ENCODE measurements at regions not wholly inside any gene's neighbourhood (a gene's known extent, or its start where the extent isn't known, plus 50 kb on each side); places are given as distances from the start of the nearest gene placed in this dataset.

GRCh38 chr7:65475734-65476319 is 102.2 kb downstream of the ZNF92 start:
- H3K27me3 ChIP-seq (ENCODE audit: insufficient read depth, low read length): no peaks in the 10 kb centered on the region
- ATAC-seq (no peak), DNase-seq (ENCODE audit: low read depth, low spot score) (no peak)
- H2AFZ ChIP-seq (ENCODE audit: low read depth, low read length, poor library complexity, severe bottlenecking): no peak overlapping the region
- no peaks in the 10 kb centered on the region for H3K36me3 ChIP-seq (ENCODE audit: control insufficient read depth in 1 of 2, insufficient read depth in 2 of 2, low read length in 2 of 2)
- ChIA-PET POLR2A (no interaction called here), RAD21 (ENCODE audit: low non-redundant PET in 1 of 2, low total read pairs in 2 of 2, uncharacterized antibody in 2 of 2, unreplicated experiment in 2 of 2) (no interaction called here), CTCF (no interaction called here)
- H3K4me1 ChIP-seq (ENCODE audit: control insufficient read depth in 1 of 2, insufficient read depth in 2 of 2, low read length in 2 of 2): no peaks in the 10 kb centered on the region
- H3K27ac ChIP-seq (ENCODE audit: low read depth, low read length): no peak overlapping the region
- H3K9me2 ChIP-seq (ENCODE audit: insufficient read depth): no peaks in the 10 kb centered on the region
- H3K79me2 ChIP-seq (ENCODE audit: insufficient read depth, low read length): no peaks in the 10 kb centered on the region
- TF ChIP-seq EZH2 (IDR thresholded peaks at IDR 0.05): no peak
- TF ChIP-seq EZH2phosphoT487 (IDR thresholded peaks at IDR 0.05; ENCODE audit: borderline replicate concordance): no peak
- TF ChIP-seq ZFX (IDR thresholded peaks at IDR 0.05): no peak
- TF ChIP-seq ELF1 (IDR thresholded peaks at IDR 0.05; ENCODE audit: borderline replicate concordance, low read depth): no peak
- TF ChIP-seq YY1 (IDR thresholded peaks at IDR 0.05; ENCODE audit: extremely low read depth, insufficient replicate concordance, low read depth, low read length): no peak
- TF ChIP-seq, protein P1, sequence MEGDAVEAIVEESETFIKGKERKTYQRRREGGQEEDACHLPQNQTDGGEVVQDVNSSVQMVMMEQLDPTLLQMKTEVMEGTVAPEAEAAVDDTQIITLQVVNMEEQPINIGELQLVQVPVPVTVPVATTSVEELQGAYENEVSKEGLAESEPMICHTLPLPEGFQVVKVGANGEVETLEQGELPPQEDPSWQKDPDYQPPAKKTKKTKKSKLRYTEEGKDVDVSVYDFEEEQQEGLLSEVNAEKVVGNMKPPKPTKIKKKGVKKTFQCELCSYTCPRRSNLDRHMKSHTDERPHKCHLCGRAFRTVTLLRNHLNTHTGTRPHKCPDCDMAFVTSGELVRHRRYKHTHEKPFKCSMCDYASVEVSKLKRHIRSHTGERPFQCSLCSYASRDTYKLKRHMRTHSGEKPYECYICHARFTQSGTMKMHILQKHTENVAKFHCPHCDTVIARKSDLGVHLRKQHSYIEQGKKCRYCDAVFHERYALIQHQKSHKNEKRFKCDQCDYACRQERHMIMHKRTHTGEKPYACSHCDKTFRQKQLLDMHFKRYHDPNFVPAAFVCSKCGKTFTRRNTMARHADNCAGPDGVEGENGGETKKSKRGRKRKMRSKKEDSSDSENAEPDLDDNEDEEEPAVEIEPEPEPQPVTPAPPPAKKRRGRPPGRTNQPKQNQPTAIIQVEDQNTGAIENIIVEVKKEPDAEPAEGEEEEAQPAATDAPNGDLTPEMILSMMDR (IDR thresholded peaks at IDR 0.05 in 2 of 3, conservative IDR thresholded peaks at IDR 0.05 in 1 of 3; ENCODE audit: borderline replicate concordance in 1 of 3, insufficient read depth in 1 of 3, low read depth in 2 of 3, low read length in 2 of 3): no peak
- no peak for TF ChIP-seq ZNF274 (IDR thresholded peaks at IDR 0.05; ENCODE audit: low read depth, low read length)
- TF ChIP-seq SP1 (IDR thresholded peaks at IDR 0.05; ENCODE audit: low read depth): no peak
- no peak for TF ChIP-seq RAD21 (IDR thresholded peaks at IDR 0.05; ENCODE audit: low read depth)
- TF ChIP-seq CEBPB (IDR thresholded peaks at IDR 0.05; ENCODE audit: low read depth): no peak
- TF ChIP-seq, protein P2, sequence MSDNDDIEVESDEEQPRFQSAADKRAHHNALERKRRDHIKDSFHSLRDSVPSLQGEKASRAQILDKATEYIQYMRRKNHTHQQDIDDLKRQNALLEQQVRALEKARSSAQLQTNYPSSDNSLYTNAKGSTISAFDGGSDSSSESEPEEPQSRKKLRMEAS (IDR thresholded peaks at IDR 0.05): no peak
- TF ChIP-seq JUND (IDR thresholded peaks at IDR 0.05): no peak
- no peak for TF ChIP-seq ZBTB33 (IDR thresholded peaks at IDR 0.05; ENCODE audit: extremely low read depth, insufficient replicate concordance, low read length)
- TF ChIP-seq, protein P3, sequence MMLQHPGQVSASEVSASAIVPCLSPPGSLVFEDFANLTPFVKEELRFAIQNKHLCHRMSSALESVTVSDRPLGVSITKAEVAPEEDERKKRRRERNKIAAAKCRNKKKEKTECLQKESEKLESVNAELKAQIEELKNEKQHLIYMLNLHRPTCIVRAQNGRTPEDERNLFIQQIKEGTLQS (IDR thresholded peaks at IDR 0.05): no peak
- no peak for TF ChIP-seq FOSL1 (IDR thresholded peaks at IDR 0.05; ENCODE audit: low read depth)
- no peak for TF ChIP-seq TCF7L2 (IDR thresholded peaks at IDR 0.05; ENCODE audit: borderline replicate concordance, extremely low read depth, insufficient read depth, insufficient read length)
- no peak for TF ChIP-seq SIN3A (IDR thresholded peaks at IDR 0.05; ENCODE audit: low read depth)
- no TSS peak for BruUV-seq (replicated peaks)
- H3K4me3 ChIP-seq (replicated peaks in 1 of 2; ENCODE audit: low read depth in 1 of 2, low read length in 2 of 2): no peak overlapping the region
- intact Hi-C loops (cut with micrococcal nuclease): no loop called here
- H4K20me1 ChIP-seq (ENCODE audit: insufficient read depth): no peaks in the 10 kb centered on the region
- no peak overlapping the region for H3K4me2 ChIP-seq (ENCODE audit: low read length)
- H3K9me3 ChIP-seq (ENCODE audit: control insufficient read depth in 1 of 2, insufficient read depth in 1 of 2, low read depth in 1 of 2, low read length in 2 of 2): no peaks in the 10 kb centered on the region
- H3K9ac ChIP-seq (ENCODE audit: low read length): no peak overlapping the region

All from HCT116 (cell line).